SW 1271 (cell line): ENCODE measurements at regions not wholly inside any gene's neighbourhood (a gene's known extent, or its start where the extent isn't known, plus 50 kb on each side); places are given as distances from the start of the nearest gene placed in this dataset.
"Not testable (repeated sequence)": the region's sequence is repeated elsewhere in the genome, so short reads cannot be mapped to it uniquely, and the experiment has no call there.

Experiments used
- DNase-seq, 2 experiments: peaks; one replicate each; lab custom pipeline; 2025; lab: John Stamatoyannopoulos, UW

GRCh38 chr15:53212785-53213184 is 422.6 kb upstream of the ONECUT1 start:
- DNase-seq = no peak

- DNase-seq = no peak
Measured at GRCh38 chr15:53210653-53211052, 420.5 kb upstream of the ONECUT1 start.

DNA sequence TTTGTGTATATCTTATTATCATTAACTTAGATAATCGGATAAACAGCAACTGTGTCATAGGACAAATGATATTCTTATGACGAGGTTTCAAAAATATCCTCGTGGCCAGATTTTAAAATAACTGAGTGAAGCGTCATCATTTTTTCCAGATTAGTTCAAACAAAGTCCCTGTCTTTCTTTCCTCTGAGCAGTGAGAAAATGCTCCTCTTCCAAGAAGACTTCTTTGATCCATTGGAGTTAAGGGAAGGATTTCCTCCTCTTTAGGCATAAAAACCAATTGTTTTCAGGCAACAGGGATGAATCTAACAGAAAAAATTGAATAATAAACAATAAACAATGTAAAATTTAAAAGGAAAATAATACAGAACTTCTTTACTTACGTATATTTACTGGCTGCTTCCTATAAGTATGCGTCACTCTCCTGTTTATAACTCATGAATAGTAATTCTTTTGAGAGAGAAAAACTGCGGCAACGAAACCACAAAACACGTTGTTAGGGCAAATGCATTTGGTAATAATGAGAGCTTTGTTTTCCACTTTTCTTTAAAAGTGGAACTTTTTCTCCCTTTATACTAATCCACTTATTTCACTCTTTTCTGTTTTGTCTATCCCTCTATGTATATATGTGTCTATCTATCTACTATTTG is 419.4 kb upstream of the ONECUT1 start:
- no peak for DNase-seq

- no peak for DNase-seq
Measured at GRCh38 chr15:53208751-53209150, 418.6 kb upstream of the ONECUT1 start.

DNA sequence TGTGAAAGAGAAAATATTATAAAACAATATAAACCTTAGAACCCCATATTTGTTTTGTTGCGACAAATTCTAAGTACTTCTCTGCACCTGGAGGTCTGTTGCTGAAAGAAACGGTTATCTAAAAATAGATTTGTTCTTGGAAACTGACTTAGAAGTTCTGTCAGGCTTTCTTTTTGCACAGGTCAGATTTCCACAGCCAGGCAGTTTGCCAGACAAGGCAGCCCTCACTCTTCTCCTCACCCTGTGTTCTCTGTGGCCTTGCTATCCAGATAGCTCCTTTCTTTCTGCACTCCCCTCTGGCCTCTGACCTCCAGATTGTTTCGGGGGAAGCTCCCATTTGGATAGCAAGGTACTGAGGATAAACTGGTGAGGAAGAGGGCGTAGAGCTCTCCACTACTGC is 413.3 kb upstream of the ONECUT1 start:
- no peak for DNase-seq

GRCh38 chr15:53202876-53203275 is 412.7 kb upstream of the ONECUT1 start:
- no peak for DNase-seq

GRCh38 chr15:53197426-53197839 is 407.3 kb upstream of the ONECUT1 start:
- DNase-seq = peak in 1 of 2 experiments; percentile 12

GRCh38 chr15:53196788-53197187 is 406.7 kb upstream of the ONECUT1 start:
- no peak for DNase-seq

- no peak for DNase-seq
Measured at GRCh38 chr15:53196242-53196641, 406.1 kb upstream of the ONECUT1 start.

DNA sequence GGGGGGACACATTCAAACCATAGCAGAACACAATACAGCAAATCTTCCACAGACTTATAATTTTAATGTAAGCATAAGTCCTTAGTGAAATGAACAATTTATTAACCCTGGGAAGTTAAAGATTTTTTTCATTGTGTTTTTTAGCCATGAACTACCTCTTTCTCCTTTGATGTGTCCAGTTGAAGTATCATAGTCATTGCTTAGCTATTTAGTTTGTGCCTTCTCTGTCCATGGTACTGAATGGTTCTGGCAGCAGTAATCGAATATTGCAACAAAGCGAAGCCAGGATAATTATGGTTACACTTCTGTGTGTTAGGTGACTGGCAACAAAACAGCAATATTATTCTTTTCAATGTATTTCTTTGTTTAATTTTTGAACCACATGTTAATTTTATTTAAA is 403.0 kb upstream of the ONECUT1 start:
- DNase-seq = no peak

DNA sequence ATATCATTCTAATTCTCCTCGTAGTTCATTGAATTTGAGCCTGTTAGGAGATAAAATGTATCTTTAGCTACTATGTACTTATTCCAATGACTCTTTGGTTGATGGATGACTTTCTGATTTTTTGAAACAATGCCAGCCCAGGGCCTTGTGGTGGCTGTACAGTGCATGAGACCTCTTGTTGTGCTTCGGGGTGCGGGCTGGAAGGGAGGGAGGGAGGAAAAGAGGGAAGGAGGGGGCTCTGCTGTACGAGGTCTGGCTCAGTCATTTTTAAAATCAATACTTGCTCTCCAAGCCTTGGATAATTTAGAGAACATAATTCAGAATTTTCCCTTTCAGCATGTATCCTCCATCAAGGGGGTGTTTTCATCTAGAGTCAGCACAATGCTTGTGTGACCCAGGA is 399.7 kb upstream of the ONECUT1 start:
- DNase-seq = no peak

DNA sequence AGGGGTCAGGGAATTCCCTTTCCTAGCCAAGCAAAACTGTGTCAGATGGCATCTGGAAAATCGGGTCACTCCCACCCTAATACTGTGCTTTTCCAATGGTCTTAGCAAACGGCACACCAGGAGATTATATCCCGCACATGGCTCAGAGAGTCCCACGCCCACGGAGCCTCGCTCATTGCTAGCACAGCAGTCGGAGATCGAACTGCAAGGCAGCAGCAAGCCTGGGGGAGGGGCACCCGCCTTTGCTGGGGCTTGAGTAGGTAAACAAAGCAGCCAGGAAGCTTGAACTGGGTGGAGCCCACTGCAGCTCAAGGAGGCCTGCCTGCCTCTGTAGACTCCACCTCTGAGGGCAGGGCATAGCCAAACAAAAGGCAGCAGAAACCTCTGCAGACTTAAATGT is 393.3 kb upstream of the ONECUT1 start:
- DNase-seq = not testable (repeated sequence)

DNA sequence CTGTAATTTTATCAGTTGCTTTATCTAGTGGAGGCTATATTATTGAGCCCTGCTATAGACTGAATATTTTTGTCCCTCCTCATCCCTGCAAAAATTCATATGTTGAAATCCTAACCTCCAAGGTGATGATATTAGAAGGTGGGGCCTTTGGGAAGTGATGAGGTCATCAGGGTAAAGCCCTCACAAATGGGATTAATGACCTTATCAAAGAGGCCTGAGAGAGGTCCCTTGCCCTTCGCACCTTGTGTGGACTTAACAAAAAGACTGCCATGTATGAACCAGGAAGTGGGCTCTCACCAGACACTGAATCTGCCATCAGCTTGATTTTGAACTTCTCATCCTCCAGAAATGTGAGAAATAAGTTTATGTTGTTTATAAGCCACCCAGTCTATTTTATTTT is 381.4 kb upstream of the ONECUT1 start:
- DNase-seq = no peak

DNA sequence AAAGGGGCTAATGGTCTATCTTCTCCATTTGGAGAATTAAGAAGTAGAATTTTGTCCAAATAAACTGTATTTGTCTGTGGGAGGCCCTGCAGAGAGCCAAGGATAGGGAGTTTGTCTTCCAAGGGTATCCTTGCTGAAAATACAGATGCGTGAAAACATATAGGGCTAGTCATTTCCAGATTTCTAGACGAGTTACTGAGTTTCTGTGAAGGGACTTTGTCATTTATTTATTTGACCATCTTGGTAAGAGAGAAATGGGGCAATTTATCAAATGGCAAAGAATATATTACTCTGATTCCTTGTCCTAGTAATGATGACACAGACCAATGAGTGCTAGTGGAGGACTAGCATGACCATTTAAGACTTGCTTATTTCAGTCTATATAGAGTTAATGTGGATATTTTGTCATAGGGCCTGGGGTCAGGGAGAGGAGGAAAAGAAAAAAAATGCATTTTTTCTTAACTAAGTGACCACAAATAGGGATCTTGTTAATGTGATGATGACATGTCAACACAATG is 376.6 kb upstream of the ONECUT1 start:
- DNase-seq = no peak

DNA sequence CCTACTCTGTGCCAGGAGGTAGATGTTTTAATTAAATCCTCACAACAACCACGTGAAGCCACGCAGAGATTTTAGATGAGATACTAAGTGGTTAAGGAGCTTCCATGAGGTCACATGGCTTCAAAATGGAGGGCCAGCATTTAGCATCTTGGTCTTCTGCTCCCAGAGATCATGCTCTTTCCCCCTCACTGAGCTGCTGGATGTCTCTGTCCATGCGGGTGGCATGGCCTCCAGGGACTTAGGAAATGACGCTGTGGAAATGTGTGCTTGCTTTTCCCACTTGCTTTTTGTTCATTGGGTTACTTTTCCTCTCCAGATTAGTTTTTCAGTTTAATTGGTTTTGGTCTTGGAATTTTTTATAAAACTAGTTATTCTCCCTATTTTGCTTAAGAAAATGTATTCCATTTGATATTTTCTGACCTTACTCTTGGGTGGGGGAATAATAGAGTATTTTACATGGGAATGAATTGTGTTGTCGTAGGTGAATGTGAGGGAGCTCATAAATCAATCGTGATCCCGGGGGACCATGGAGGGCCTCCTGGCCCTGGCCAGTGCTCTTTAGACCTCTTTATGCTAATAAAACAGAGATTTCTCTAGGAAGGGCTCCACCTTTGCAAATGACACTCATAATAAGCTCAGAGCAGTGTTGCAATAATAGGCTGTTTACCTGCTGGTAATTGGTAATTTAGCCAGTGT is 376.0 kb upstream of the ONECUT1 start:
- DNase-seq = no peak

- no peak for DNase-seq
Measured at GRCh38 chr15:53160092-53160704, 370.1 kb upstream of the ONECUT1 start.

DNA sequence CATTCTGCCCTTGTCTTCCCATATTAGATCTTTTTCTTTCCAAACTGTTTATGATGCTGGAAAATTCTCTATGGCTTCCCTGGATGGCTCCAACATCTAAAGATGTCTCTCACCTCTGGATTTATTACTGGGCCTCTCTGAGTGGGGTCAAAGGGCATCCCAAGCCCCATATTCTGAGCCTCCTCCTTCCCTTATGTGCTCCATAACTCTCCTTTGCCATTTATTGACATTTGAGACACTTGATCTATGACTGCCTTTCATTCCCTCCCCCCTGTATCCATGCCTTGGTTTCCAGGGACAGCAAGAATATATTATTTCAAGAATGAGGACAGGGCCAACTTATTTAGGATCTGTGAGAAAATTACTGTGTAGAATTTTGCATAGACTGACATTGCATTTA is 369.3 kb upstream of the ONECUT1 start:
- DNase-seq = no peak

GRCh38 chr15:53158995-53159394 is 368.9 kb upstream of the ONECUT1 start:
- no peak for DNase-seq

DNA sequence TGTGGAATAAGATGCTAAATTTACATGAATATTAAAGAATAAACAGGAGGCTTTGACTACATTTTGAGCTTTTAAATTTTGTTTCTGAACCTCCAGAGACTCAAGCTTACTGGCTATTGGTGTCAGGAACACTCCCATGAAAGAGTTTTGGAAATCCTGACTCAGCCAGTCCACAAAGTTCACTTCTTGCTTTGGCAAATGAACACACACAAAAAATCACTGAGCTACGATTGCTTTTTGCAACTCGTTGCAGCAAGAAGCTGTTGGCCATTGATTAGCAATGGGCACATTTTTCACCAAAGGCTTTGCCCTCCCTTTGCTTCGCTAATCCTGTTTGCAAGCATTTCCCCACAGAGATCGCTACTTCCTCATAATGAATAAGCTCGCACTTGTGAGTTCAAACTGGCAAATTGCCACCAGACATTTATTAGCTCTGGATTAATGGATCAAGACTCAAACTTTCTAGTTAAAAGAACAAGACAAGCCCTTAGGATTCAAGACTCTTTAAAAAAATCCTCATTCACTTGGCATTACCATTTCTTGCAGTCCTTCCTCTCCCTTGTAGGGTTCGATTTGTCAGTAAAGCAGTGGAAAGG is 343.2 kb upstream of the ONECUT1 start:
- no peak for DNase-seq

- DNase-seq = no peak
Measured at GRCh38 chr15:53130943-53131342, 340.8 kb upstream of the ONECUT1 start.

GRCh38 chr15:53129121-53129904 is 339.2 kb upstream of the ONECUT1 start:
- DNase-seq = no peak

GRCh38 chr15:53128652-53129051 is 338.5 kb upstream of the ONECUT1 start:
- DNase-seq = no peak
